HG02678 (cell line): ENCODE measurements at regions not wholly inside any gene's neighbourhood (a gene's known extent, or its start where the extent isn't known, plus 50 kb on each side); places are given as distances from the start of the nearest gene placed in this dataset.
"Not testable (repeated sequence)": the region's sequence is repeated elsewhere in the genome, so short reads cannot be mapped to it uniquely, and the experiment has no call there.

Source experiments
- ATAC-seq: cut with Tn5 transposase; IDR thresholded peaks from one replicate; pipeline ENCODE4 v1.9.1; 2021; ENCODE audit warnings: mild to moderate bottlenecking, moderate library complexity; ENCODE audit not compliant: unreplicated experiment

DNA sequence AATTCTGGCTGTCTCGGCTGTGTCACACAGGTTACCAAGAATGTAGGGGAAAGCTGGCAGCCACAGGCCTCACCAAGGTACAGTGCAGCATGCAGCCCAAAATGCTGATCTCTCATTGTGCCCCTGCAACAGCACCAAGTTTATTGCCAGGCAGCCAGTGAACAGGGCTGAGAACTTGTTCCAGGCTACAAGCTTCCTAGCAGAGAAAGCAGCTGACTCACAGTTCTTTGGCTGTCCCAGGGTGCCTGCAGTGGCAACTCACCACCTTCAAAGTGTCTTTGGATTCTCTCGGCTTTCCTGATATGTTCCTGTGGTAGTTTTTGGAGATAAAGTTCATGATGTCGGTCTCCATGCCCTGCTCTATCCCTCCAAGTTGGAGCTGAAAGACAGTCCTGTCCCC, 719.1 kb upstream of the ANO3 start:
- no peak for ATAC-seq

DNA sequence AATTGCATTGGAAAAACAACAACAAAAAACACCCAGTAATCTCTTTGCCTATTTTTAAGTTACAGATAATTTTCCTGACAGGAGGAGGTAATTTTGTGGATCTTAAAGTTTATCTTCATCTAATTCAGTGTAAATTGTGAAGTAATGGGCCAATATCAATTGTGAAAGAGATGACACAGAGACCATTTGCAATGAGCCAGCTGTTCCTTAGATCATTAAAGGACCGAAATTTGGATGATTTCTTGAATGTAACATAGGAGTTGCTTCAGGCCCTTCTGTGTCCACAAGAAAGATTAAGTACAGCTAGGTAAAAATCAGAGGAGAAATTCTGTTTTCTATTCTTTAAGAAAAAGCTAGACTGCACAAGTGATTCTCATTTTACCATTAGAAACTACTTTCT, 718.5 kb upstream of the ANO3 start:
- no peak for ATAC-seq

DNA sequence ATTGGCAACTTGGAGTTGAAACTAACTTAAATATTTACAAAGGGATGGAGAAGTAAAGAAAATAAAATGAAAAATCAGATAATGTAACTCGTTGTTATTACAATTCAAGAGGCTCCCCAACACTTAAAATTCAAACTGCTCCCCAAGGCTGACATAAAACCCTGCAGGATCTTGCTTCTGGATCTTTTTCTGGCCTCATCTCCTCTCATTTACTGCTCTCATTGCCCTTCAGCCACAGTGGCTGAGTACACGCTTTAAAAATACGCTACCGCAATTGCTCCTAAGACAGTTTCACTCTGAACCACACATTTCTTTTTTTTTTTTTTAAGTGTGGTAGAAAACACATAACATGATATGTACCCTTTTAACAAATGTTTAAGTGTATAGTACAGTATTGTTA, 718.1 kb upstream of the ANO3 start:
- no peak for ATAC-seq

DNA sequence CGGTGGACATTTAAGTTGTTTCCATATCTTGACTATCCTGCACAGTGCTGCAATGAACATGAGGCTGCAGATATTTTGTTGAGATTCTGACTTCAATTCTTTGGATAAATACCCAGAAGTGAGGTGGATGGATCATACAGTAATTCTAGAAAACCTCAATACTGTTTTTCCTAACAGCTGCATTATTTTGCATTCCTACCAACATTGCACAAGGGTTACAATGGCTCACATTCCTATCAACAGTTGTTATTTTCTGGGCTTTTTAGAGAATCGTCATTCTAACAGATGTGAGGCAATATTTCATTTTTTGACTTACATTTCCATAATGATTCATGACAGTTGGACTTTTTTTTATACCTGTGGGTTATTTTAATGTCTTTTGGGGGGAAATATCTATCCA, 716.9 kb upstream of the ANO3 start:
- ATAC-seq: no peak

DNA sequence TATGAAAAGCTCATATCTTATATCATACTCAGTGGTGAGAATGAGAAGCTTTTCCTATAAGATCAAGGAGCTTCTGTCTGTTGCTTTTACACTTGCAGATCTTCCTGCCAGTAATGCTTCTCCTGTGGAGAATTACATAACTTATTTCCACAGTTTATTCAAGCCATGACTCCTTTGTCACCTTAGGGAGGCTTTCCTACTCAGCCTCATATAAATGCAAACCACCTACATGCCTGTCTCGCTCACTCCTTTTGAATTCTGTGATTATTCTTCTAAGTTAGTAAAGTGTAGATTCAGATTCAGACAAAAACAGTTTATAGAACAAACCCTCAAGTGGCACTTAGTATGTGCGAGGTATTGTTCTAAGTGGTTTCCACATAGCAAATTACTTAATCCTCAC, 716.1 kb upstream of the ANO3 start:
- no peak for ATAC-seq

DNA sequence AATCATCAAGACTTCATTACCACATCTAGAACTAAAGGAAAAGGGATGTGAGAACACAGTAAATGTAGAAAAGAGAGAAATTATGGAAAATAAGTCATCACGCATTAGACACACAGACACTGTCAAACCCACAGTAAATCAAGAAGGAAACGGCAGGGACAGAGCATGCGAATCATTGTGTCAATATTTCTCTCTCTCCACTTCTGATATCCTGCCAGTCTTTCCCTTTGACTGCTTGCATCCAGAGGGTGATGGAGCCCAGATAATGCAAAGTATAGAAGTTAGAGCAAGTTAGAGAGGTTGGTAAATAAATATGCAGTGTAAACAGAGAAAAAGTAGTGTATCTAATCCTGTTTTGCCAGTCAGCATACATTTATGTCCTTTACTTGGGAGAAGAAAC, 706.8 kb upstream of the ANO3 start:
- ATAC-seq: no peak

DNA sequence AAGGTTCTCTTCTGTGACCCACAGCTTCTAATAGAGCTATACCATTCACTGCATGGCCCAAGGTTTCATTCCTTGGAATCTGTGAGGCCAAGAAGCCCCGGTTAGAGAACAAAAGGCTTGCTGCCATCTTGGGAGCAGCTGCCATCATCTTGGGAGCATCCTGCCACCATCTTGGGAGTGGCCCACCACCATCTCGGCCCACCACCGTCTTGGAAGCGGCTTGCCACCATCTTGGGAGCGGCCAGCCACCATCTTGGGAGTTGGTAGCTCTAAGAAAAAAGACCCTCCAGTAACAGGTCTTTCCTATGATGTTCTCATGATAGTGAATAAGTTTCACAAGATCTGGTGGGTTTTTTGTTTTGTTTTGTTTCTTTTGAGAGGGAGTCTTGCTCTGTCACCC, 703.9 kb upstream of the ANO3 start:
- ATAC-seq: no peak

DNA sequence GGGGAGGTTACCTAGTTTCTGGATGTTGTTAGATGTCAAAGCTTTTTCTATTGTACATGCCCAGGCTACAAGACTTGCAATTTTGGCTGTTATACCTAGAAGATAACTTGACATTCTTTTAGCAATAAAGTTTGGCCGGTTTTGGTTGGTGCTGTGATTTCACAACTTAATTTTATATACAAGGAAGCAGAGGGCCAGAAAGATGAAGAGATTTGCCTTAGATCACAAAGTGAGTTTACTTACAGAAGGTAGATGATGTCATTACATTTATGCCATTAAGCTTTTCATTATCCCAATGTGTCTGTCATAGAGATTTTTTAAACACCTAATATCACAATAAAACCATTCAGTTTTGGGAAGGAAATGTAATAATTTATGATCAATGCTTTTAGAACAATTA, 698.7 kb upstream of the ANO3 start:
- ATAC-seq: no peak

DNA sequence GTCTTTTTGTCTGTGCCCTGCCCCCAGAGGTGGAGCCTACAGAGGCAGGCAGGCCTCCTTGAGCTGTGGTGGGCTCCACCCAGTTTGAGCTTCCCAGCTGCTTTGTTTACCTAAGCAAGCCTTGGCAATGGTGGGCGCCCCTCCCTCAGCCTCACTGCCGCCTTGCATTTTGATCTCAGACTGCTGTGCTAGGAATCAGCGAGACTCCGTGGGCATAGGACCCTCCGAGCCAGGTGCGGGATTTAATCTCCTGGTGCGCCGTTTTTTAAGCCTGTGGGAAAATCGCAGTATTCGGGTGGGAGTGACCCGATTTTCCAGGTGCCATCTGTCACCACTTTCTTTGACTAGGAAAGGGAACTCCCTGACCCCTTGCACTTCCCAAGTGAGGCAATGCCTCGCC, 682.7 kb upstream of the ANO3 start:
- not testable (repeated sequence) for ATAC-seq

DNA sequence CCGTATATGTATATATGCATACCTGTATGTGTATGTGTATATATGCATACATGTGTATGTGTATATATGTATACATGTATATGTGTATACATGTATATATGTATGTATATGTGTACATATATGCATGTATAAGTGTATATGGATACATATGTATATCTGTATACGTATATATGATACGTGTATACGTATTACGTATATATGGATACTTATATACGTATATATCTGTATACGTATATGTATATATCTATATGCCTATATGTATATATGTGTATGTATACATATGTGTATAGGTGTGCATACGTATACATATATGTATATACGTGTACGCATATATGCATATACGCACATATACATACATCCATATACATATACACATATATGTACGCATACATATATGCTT, 681.6 kb upstream of the ANO3 start:
- ATAC-seq: no peak

DNA sequence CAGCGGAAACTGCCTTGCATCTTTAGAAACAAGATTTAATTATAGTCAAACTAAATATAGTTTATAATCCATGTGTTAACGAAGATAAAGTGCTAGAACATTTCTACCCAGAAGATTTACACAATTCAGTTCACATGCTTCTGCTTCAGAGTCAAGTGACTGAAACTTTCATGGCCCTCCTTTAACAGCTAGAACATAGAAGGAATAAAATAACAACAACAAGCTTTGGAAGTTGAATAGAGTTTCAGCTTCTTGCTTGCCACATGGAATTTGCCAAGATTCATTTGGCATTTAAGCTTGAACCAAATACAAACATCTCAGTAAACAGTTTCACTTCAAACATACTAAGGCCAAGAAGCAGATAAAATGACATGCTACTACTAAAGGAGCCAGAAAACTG, 676.3 kb upstream of the ANO3 start:
- ATAC-seq: no peak

DNA sequence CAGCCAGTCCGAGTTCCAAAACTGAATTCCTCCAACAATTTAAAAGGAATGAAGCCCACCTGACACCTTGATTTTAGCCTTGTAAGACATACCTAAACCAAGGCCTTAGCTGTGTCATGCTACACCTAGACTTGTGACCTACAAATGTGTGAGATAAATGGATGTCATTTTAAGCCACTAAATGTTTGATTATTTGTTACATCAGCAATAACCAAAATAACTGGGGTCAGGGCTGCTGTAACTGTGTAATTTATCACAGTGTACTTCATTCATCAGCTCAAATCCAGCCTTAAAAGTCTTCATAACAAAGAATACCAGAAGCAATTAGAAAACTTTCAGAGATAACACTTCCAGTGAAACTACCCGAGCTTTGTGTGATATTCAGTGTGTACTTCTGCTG, 673.0 kb upstream of the ANO3 start:
- no peak for ATAC-seq

DNA sequence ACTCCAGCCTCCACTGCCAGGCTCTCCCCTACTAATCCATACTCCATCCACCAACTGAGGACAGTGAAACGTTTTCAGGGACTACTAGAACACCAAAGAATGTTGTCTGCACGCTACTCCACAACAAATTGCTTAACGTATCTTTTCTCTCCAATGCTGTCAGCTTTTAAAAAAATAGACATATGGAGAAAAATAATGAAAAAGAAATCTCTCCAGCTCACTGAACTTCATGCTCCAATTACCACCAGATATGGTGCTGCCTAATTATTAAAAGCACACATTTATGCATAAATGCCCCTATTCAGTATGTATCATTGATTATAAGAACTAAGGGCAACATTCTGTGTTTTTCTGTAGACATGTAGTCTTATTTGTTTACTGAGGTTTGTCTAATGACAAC, 672.2 kb upstream of the ANO3 start:
- no peak for ATAC-seq

DNA sequence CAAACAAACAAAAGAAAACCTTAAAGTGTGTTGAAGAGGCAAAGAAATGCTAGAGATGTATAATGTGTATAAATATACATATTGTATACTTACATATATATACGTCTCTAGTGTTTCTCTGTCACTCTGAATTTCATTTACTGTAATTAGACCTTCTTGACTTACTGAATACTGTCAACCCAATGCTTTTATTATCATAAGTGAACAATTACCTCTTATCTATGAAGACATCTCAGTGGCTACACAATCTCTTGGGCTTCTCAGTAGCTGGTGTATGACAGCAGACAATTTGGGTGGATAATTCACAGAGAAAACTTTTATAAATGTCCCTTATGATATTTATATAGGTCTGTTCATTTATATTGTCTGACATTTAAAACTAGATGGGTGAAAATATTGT, 664.1 kb upstream of the ANO3 start:
- ATAC-seq: no peak

DNA sequence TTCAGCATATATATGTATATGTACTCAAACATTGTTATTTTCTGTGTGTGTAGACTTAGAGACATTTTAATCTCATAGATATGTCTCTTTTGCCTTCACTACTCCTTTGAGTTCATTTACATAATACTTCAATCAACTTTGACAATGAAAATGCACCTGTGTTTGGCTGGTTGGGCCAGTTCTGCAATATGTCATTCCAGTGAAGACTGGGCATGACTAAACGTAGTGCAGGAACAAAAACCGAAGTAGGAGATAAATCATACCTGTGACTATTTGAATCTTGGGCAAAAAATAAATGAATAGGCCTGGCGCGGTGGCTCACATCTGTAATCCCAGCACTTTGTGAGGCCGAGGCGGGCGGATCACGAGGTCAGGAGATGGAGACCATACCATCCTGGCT, 640.0 kb upstream of the ANO3 start:
- no peak for ATAC-seq

DNA sequence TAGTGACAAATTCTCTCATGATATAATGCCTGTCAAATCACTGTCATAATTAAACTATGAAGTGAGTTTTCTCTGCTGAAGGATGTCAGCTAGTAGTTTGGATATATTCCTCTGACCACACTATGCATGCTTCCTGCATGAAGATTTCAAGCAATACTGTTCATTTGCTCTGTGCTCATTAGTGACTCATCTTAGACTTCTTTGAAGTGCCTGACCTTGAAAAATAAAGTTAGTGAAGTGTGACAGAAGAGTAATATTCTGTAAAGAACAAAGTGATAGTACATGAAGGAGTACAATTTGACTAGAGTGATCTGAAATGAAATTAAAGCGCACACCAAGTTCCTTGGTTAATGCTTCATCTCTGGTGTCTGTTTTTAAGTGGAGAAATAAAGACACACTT, 629.5 kb upstream of the ANO3 start:
- no peak for ATAC-seq

DNA sequence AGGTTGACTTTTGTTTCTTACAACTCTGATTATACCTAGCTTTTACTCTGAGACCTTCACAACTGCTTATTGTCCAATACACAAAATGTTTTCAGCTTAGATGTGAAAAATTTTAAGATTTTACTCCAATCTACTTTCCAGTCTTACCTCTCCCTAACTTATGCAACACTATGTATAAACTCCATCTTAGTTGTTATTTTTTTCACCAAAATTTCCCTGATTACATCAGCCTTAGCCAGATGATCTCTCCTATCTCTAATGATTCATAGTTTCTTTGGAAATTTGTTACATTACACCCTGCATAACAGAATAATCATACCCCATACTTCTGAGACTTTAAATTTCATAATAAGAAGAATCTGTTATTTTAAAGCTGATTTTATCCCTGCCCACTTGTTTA, 621.0 kb upstream of the ANO3 start:
- no peak for ATAC-seq

DNA sequence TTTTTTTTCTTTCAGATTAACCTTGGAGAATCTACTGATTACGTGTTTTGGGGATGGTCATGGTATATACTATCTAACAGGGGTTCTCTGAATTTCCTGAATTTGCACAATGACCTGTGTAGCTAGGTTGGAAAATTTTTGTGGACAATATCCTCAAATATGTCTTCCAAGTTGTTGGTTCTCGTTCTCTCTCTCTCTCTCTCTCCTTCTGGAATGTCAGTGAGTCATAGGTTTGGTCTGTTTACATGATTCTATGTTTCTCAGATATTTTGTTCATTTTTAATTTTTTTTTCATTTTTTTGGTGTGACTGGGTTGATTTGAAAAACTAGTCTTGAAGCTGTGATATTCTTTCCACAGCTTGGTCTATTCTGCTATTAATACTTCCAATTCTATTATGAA, 604.0 kb upstream of the ANO3 start:
- ATAC-seq: no peak

DNA sequence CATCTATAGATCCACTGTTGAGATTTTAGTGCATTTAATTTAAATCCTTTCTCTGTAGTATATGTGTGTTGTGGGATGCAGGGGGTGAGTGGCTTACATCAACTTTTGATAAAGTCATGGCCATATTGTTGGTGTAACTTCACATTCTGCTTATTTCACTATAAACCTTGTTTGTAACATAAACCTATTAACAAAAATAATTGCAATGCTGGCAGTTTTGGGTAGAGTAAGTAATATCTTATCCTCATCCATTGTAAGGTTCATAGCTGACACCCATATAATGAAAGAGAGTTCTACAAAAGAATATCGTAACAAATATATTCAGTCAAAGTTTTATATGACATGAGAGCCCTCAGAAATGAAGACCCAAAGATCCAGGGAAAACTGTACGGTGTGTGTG, 601.7 kb upstream of the ANO3 start:
- no peak for ATAC-seq

DNA sequence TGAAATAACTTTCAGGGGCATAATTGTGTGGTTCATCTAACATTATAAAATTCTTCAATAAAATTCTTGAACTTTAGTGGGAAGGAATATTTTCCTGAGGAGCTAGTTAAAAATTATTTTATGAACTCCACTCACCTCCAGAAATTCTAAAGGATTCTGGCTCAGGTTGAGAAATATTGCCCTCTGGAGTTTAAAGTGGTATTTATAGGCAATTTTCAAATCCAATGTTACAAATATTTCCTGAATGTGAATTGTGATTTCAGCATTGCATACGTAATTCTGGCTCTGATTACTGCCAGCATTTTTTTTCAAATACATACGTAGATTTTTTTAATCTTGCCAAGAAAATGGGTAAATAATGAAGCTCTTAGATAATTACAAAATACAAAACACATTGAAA, 598.2 kb upstream of the ANO3 start:
- ATAC-seq: no peak

DNA sequence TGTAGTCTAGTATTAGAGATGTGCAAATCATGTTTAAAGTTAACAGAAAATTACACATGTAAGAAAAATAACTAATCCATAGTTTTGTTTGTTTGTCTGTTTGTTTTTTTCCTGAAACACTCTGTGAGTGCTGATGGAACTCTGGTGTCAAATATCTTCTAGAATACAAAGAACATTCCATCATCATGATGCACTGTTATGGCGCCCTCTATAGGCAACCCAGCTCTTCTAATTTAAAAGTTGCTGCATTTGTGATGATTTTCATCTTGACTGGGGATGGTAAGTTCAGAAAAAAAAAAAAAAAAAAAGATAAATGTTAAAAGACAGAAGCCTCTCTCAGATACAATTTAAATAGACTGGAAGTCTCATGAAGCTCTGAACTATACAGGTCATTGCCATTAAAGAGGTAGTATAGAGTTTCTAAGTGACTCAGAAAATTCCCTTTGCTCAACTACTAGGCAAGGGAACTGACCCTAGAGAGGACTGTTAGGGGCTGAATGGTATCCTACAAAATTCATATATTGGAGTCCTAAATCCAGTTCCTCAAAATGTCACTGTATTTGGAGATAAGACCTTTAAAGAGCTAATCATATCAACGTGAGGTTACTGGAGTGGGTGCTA, 597.2 kb upstream of the ANO3 start:
- no peak for ATAC-seq

DNA sequence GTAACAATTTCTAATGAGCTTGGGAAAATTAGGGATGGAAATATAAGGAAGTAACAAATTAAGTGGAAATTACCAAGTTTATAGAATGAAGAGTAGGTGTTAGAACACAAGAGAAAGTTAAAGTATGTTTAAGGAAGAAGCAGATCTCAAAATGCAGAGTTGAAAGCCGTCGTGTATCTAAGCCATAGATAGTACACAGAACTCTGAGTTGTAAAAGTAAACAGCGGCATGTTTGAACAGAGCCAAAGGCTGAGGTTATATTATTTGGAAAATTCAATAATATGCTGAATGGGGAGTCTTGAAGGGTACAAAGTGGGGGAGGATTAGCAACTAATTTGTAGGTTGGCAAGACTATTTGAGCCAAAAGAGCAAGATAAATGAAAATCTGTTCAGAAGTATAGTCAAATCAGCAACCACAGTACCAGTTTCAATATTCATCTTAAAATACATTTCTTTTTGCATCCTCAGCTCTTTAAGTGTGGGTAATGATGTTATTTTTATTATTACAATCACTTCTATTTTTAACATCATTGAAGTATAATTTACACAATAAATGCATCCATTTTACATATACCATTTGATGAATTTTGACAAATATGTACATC, 594.8 kb upstream of the ANO3 start:
- ATAC-seq: no peak

DNA sequence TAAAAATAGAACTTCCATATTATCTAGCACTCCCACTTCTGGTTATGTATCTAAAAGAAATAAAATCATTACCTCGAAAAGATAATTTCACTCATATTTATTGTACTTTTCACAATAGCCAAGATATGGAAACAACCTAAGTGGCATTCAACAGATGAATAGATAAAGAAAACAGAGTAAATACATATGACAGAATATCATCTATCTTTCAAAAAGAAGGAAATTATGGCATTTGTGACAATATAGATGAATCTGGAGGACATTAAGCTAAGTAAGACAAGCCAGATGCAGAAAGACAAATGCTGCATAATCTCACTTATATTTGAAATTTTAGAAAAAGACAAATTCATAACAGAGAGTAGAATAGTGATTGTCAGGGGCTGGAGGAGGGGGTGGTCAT, 590.0 kb upstream of the ANO3 start:
- no peak for ATAC-seq
